GM23338 (cell line): ENCODE measurements at regions not wholly inside any gene's neighbourhood (a gene's known extent, or its start where the extent isn't known, plus 50 kb on each side); places are given as distances from the start of the nearest gene placed in this dataset.
"Not testable (repeated sequence)": the region's sequence is repeated elsewhere in the genome, so short reads cannot be mapped to it uniquely, and the experiment has no call there.

ENCODE experiments used
- ATAC-seq: fragments of 200-7000 bp; cut with Tn5 transposase; 3 replicates; pipeline ENCODE4 v1.9.1; 2020
- DNase-seq: peaks from one replicate; pipeline ENCODE4 v3.0.0-alpha.2; 2015; ENCODE audit warnings: low spot score
- H2AFZ ChIP-seq: fragments of 200-600 bp; sonication (generic); 2 replicates; pipeline ENCODE4 v1.8.0; 2016; ENCODE audit warnings: antibody characterized with exemption, mild to moderate bottlenecking, moderate library complexity
- H3F3A ChIP-seq: fragments of 200-600 bp; sonication (generic); replicated peaks from 2 replicates; pipeline ENCODE4 v1.8.0; 2017; ENCODE audit warnings: antibody characterized with exemption, mixed run types, low read depth
- H3K27ac ChIP-seq: fragments of 200-600 bp; sonication (generic); 2 replicates; pipeline ENCODE4 v1.6.1; 2016; ENCODE audit warnings: low read depth
- H3K27me3 ChIP-seq: fragments of 200-600 bp; sonication (generic); 2 replicates; pipeline ENCODE4 v1.8.0; 2016; ENCODE audit warnings: mild to moderate bottlenecking, mixed run types, moderate library complexity; ENCODE audit not compliant: insufficient read depth
- H3K36me3 ChIP-seq: fragments of 200-600 bp; sonication (generic); 2 replicates; pipeline ENCODE4 v1.8.0; 2016; ENCODE audit warnings: mild to moderate bottlenecking; ENCODE audit not compliant: insufficient read depth
- H3K4me1 ChIP-seq: fragments of 200-600 bp; sonication (generic); 2 replicates; pipeline ENCODE4 v1.8.0; 2016; ENCODE audit warnings: mild to moderate bottlenecking, moderate library complexity; ENCODE audit not compliant: insufficient read depth
- H3K4me2 ChIP-seq: fragments of 200-600 bp; sonication (generic); 2 replicates; pipeline ENCODE4 v1.7.1; 2017; ENCODE audit warnings: mixed run types
- H3K4me3 ChIP-seq: fragments of 200-600 bp; sonication (generic); 2 replicates; pipeline ENCODE4 v1.6.1; 2016; ENCODE audit warnings: mixed run types
- H3K79me2 ChIP-seq: fragments of 200-600 bp; sonication (generic); replicated peaks from 2 replicates; pipeline ENCODE4 v1.8.0; 2017; ENCODE audit warnings: mild to moderate bottlenecking; ENCODE audit not compliant: insufficient read depth
- H3K9me2 ChIP-seq: fragments of 200-600 bp; sonication (generic); 2 replicates; pipeline ENCODE4 v1.8.0; 2017; ENCODE audit not compliant: insufficient read depth
- H4K20me1 ChIP-seq: fragments of 200-600 bp; sonication (generic); replicated peaks from 2 replicates; pipeline ENCODE4 v1.8.0; 2017; ENCODE audit warnings: mild to moderate bottlenecking; ENCODE audit not compliant: insufficient read depth
- H3K27ac Mint-ChIP-seq: 2 replicates; pipeline ENCODE4 v1.8.0; 2020; ENCODE audit warnings: inconsistent platforms, mild to moderate bottlenecking, moderate library complexity, mixed read lengths
- H3K27me3 Mint-ChIP-seq: 3 replicates; pipeline ENCODE4 v1.8.0; 2022; ENCODE audit warnings: low read depth, mild to moderate bottlenecking, moderate library complexity, mixed read lengths, inconsistent platforms; ENCODE audit not compliant: insufficient read depth, poor library complexity
- H3K36me3 Mint-ChIP-seq: 3 replicates; pipeline ENCODE4 v1.8.0; 2021; ENCODE audit warnings: low read depth, mild to moderate bottlenecking, inconsistent platforms, moderate library complexity, mixed read lengths
- H3K4me1 Mint-ChIP-seq: 3 replicates; pipeline ENCODE4 v1.8.0; 2020; ENCODE audit warnings: mild to moderate bottlenecking, inconsistent platforms, mixed read lengths
- H3K4me3 Mint-ChIP-seq: 3 replicates; pipeline ENCODE4 v1.8.0; 2021; ENCODE audit warnings: moderate library complexity, mild to moderate bottlenecking, inconsistent platforms, mixed read lengths
- H3K9me3 Mint-ChIP-seq: 3 replicates; pipeline ENCODE4 v1.8.0; 2020; ENCODE audit warnings: moderate library complexity, mild to moderate bottlenecking, inconsistent platforms, mixed read lengths

GRCh38 chr6:72571993-72572392 lies 49.9 kb upstream of the KCNQ5 start:
- not testable (repeated sequence) for H2AFZ ChIP-seq, H3K4me3 Mint-ChIP-seq, H3F3A ChIP-seq, DNase-seq, H3K79me2 ChIP-seq, H3K27me3 ChIP-seq, H3K36me3 ChIP-seq, H3K9me2 ChIP-seq, H3K27ac ChIP-seq, H3K27ac Mint-ChIP-seq, H4K20me1 ChIP-seq, H3K4me2 ChIP-seq, ATAC-seq, H3K4me3 ChIP-seq, H3K9me3 Mint-ChIP-seq, H3K4me1 ChIP-seq, H3K4me1 Mint-ChIP-seq, H3K27me3 Mint-ChIP-seq
- peaks cover 10% of the 10 kb centered on the region for H3K36me3 Mint-ChIP-seq
